Mammary epithelial cell (primary cell): ENCODE measurements at regions not wholly inside any gene's neighbourhood (a gene's known extent, or its start where the extent isn't known, plus 50 kb on each side); places are given as distances from the start of the nearest gene placed in this dataset.

ENCODE experiments used
- CTCF ChIP-seq, 2 donors: IDR thresholded peaks in 1 of 2; conservative IDR thresholded peaks in 1 of 2; 2 replicates each; pipeline ENCODE4 v1.5.1; 2011 to 2012; ENCODE audit warnings: inconsistent platforms in 2 of 2, low read length in 2 of 2, mild to moderate bottlenecking in 2 of 2, control low read depth in 1 of 2, low read depth in 1 of 2; ENCODE audit not compliant: insufficient read depth in 1 of 2; ENCODE audit errors: extremely low read depth in 1 of 2
- EZH2 ChIP-seq: IDR thresholded peaks from 2 replicates; pipeline ENCODE4 v1.6.1; 2012; ENCODE audit warnings: low read length, inconsistent platforms, borderline replicate concordance

GRCh38 chr3:76869726-76870384 lies 170.0 kb upstream of the ROBO2 start:
- TF ChIP-seq CTCF (conservative IDR thresholded peaks at IDR 0.05 in 1 of 2, IDR thresholded peaks at IDR 0.05 in 1 of 2; ENCODE audit: extremely low read depth in 1 of 2, insufficient read depth in 1 of 2, low read depth in 1 of 2, low read length in 2 of 2) (no peak), EZH2 (no peak)
